ENCODE measurements at regions not wholly inside any gene's neighbourhood (a gene's known extent, or its start where the extent isn't known, plus 50 kb on each side); places are given as distances from the start of the nearest gene placed in this dataset.

DNA sequence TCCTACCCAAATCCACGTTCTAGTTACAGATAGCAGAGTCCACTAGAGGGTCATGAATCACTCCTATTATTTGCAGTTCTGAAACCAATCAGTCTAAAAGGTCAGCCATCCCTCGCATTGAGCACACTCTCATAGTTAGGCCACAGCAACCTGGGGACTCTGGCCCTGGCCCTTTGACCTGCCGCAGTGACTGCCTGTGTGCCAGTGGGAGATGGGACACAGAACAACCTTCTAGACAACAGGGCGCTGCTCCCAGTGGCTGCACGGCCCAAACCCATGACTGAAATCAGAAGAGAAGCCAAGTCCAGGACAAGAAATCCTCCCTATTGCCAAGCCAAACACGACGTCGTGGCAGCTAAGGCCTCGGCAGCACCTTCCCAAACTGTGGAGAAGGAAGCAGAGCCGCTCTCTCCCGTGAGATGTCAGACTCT lies 158.5 kb downstream of the HERPUD2 start:
- Mint-ChIP-seq H3K9me3 (ENCODE audit: unreplicated experiment) (peaks cover 2% of the 10 kb centered on the region), H3K4me3 (ENCODE audit: unreplicated experiment) (no peak overlapping the region), H3K4me1 (ENCODE audit: low read depth, unreplicated experiment) (peaks cover 4% of the 10 kb centered on the region), H3K27me3 (ENCODE audit: unreplicated experiment) (peaks cover 1% of the 10 kb centered on the region), H3K36me3 (ENCODE audit: unreplicated experiment) (no peaks in the 10 kb centered on the region), H3K27ac (ENCODE audit: unreplicated experiment) (no peak overlapping the region)
- no peak for DNase-seq
- TF ChIP-seq, protein P1, sequence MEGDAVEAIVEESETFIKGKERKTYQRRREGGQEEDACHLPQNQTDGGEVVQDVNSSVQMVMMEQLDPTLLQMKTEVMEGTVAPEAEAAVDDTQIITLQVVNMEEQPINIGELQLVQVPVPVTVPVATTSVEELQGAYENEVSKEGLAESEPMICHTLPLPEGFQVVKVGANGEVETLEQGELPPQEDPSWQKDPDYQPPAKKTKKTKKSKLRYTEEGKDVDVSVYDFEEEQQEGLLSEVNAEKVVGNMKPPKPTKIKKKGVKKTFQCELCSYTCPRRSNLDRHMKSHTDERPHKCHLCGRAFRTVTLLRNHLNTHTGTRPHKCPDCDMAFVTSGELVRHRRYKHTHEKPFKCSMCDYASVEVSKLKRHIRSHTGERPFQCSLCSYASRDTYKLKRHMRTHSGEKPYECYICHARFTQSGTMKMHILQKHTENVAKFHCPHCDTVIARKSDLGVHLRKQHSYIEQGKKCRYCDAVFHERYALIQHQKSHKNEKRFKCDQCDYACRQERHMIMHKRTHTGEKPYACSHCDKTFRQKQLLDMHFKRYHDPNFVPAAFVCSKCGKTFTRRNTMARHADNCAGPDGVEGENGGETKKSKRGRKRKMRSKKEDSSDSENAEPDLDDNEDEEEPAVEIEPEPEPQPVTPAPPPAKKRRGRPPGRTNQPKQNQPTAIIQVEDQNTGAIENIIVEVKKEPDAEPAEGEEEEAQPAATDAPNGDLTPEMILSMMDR (IDR thresholded peaks at IDR 0.05; ENCODE audit: partially characterized antibody, unreplicated experiment) = no peak

DNA sequence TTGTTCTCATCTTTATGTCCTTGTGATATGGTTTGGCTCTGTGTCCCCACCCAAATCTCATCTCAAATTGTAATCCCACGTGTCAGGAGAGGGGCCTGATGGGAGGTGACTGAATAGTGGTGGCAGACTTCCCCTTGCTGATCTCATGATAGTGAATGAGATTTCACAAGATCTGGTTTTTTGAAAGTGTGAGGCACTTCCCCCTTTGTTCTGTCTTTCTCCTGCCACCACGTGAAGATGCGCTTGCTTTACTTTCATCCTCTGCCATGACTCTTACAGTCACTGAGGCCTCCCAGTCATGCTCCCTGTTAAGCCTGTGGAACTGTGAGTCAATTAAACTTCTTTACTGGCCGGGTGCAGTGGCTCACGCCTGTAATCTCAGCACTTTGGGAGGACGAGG lies 161.0 kb downstream of the HERPUD2 start:
- Mint-ChIP-seq H3K36me3 (ENCODE audit: unreplicated experiment) (no peaks in the 10 kb centered on the region), H3K4me1 (ENCODE audit: low read depth, unreplicated experiment) (peaks cover 2% of the 10 kb centered on the region), H3K4me3 (ENCODE audit: unreplicated experiment) (no peak overlapping the region), H3K27me3 (ENCODE audit: unreplicated experiment) (peaks cover 4% of the 10 kb centered on the region), H3K27ac (ENCODE audit: unreplicated experiment) (no peak overlapping the region), H3K9me3 (ENCODE audit: unreplicated experiment) (peaks cover 4% of the 10 kb centered on the region)
- TF ChIP-seq, protein P1 (IDR thresholded peaks at IDR 0.05; ENCODE audit: partially characterized antibody, unreplicated experiment) = no peak
- no peak for DNase-seq

DNA sequence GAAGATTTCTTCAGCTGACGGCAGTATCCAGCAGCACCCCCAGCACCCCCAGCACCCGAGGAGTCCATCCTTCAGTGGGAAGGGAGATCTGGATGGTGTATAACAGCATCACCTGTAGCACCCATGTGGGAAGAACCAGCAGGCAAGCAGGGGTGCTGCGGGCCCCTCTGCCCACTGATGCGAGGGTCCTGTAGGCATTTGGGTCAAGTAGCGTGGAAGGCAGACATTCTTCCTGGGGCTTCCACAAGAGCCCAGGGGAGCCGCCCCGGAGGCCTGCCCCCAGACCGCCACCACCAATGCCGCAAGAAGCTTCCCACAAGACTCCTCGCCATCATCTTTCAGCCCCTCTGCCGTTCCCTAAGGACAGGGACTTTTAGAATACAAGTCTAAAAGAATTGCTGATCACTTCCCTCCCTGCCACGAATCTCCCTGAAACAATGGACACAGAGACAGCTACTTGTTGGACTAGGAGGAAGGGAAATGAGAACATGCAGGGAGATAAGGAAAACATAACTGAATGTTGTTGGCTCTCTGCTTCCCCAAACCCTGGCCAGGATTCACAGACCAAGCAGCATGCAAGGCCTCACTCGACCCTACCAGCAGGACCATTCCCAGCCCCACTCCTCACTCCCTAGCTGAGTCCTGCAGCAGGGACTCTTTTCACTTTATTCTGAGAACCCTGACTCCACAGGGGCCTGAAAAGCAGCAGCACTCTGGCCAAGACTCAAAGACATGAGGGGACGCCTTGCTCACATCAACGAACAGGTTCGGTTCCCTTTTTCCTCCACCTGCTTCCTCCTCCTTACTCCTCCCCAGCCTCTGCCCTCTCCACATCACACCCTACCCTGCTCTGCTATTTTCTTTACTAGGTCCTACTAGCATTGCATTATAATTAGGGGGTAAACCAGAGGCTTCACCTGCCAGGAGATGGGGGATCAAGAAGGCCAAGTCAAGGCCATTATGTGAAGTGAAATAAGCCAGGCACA lies 164.5 kb downstream of the HERPUD2 start:
- H3K4me3 Mint-ChIP-seq (ENCODE audit: unreplicated experiment) = no peak overlapping the region
- no peaks in the 10 kb centered on the region for H3K4me1 Mint-ChIP-seq (ENCODE audit: low read depth, unreplicated experiment)
- DNase-seq = no peak
- no peaks in the 10 kb centered on the region for H3K36me3 Mint-ChIP-seq (ENCODE audit: unreplicated experiment)
- peaks cover 4% of the 10 kb centered on the region for H3K27me3 Mint-ChIP-seq (ENCODE audit: unreplicated experiment)
- no peak overlapping the region for H3K27ac Mint-ChIP-seq (ENCODE audit: unreplicated experiment)
- TF ChIP-seq, protein P1 (IDR thresholded peaks at IDR 0.05; ENCODE audit: partially characterized antibody, unreplicated experiment) = no peak
- peaks cover 2% of the 10 kb centered on the region for H3K9me3 Mint-ChIP-seq (ENCODE audit: unreplicated experiment)

DNA sequence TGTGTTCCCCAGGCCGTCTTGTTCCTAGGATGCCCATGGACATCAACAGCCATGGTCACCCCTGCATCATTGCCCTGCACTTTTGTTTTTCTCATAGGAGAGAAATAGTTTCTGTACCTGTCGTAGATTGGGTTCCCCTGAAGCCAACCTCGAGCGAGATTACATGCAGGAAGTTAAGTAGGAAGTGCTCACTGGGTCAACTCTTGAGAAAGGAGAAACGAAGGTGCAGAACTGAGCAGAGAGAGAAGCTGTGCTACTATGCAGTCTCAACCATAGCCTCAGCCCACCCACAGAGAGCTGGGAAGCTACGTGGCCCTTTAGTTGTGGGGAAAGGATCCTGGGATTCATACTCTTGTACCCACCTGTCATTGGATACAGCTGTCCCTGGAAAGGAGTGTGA lies 165.2 kb downstream of the HERPUD2 start:
- peaks cover 3% of the 10 kb centered on the region for H3K27me3 Mint-ChIP-seq (ENCODE audit: unreplicated experiment)
- peaks cover 2% of the 10 kb centered on the region for H3K9me3 Mint-ChIP-seq (ENCODE audit: unreplicated experiment)
- H3K36me3 Mint-ChIP-seq (ENCODE audit: unreplicated experiment) = no peaks in the 10 kb centered on the region
- H3K4me1 Mint-ChIP-seq (ENCODE audit: low read depth, unreplicated experiment) = no peaks in the 10 kb centered on the region
- TF ChIP-seq, protein P1 (IDR thresholded peaks at IDR 0.05; ENCODE audit: partially characterized antibody, unreplicated experiment) = no peak
- DNase-seq = no peak
- no peak overlapping the region for H3K4me3 Mint-ChIP-seq (ENCODE audit: unreplicated experiment)
- H3K27ac Mint-ChIP-seq (ENCODE audit: unreplicated experiment) = no peak overlapping the region

DNA sequence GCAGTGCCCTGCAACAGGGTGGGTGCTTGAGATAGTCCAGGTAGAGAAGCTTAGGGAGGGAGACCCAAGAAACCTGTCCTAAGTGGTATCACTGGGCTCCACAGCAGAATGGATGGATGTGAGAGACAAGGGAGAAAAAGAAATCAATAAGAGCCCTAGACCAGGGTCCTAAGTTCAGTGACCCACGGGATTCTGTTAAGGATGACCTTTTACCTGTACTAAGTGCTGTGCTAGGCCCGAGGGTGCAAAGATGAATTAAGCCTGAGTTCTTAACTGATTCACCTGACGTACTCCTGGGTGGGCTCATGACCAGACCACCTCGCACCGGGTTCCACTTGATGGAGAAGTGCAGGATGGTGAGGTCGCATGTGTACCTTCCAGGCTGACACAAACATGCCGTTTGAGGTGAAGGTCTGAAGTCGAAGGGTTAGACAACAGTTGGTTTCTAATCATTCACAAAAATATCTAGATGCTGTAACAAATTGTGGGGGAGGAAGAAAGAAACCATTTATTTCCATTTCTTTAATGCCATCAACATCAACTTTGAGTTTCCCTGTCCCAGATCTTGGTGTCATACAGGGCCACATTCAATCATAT lies 166.5 kb downstream of the HERPUD2 start:
- Mint-ChIP-seq H3K4me1 (ENCODE audit: low read depth, unreplicated experiment) (no peaks in the 10 kb centered on the region), H3K4me3 (ENCODE audit: unreplicated experiment) (no peak overlapping the region), H3K9me3 (ENCODE audit: unreplicated experiment) (peaks cover 2% of the 10 kb centered on the region), H3K27me3 (ENCODE audit: unreplicated experiment) (peaks cover 2% of the 10 kb centered on the region), H3K36me3 (ENCODE audit: unreplicated experiment) (no peaks in the 10 kb centered on the region), H3K27ac (ENCODE audit: unreplicated experiment) (no peak overlapping the region)
- DNase-seq = no peak
- TF ChIP-seq, protein P1 (IDR thresholded peaks at IDR 0.05; ENCODE audit: partially characterized antibody, unreplicated experiment) = no peak

All from glutamatergic neuron (in vitro differentiated cells).